Erythroblast (primary cell): ENCODE measurements at regions not wholly inside any gene's neighbourhood (a gene's known extent, or its start where the extent isn't known, plus 50 kb on each side); places are given as distances from the start of the nearest gene placed in this dataset.

Experiments used
- GATA1 ChIP-seq: IDR thresholded peaks from 2 replicates; pipeline ENCODE4 v1.6.1; 2011; ENCODE audit warnings: low read depth, mild to moderate bottlenecking, control low read depth, low read length, moderate library complexity
- POLR2A ChIP-seq: IDR thresholded peaks from 2 replicates; pipeline ENCODE4 v1.6.1; 2011; ENCODE audit warnings: mild to moderate bottlenecking, low read length

GRCh38 chr17:6305613-6306360 lies 129.1 kb downstream of the AIPL1 start:
- TF ChIP-seq POLR2A (no peak), GATA1 (no peak)
